PC-9 (cell line): ENCODE measurements at regions not wholly inside any gene's neighbourhood (a gene's known extent, or its start where the extent isn't known, plus 50 kb on each side); places are given as distances from the start of the nearest gene placed in this dataset.

ENCODE experiments used
- BruUV-seq: library from RNA; stranded (reverse); fragments of 400-500 nt; replicated peaks from 2 replicates; lab custom pipeline; 2021; lab: Mats Ljungman, UMichigan
- CTCF ChIA-PET: fragments of 300-600 bp; sonication (Branson Sonifier 250); formaldehyde crosslinking; loops from one replicate; lab custom pipeline; 2022; ENCODE audit warnings: antibody characterized with exemption; lab: Charles Lee
- POLR2A ChIA-PET: fragments of 300-600 bp; sonication (Branson Sonifier 250); formaldehyde crosslinking; loops from one replicate; lab custom pipeline; 2022; ENCODE audit warnings: antibody characterized with exemption; ENCODE audit not compliant: unreplicated experiment; lab: Charles Lee
- DNase-seq, 2 experiments: peaks; one replicate each; pipeline versions ENCODE4 v3.0.0 to v3.0.0-alpha.2; 2015 to 2022; ENCODE audit warnings: mixed read lengths in 1 of 2
- H2AFZ ChIP-seq: fragments of 200-600 bp; sonication (generic); 2 replicates; pipeline ENCODE4 v1.8.1; 2017; ENCODE audit warnings: antibody characterized with exemption
- H3F3A ChIP-seq: fragments of 200-600 bp; sonication (generic); 2 replicates; pipeline ENCODE4 v1.8.1; 2017; ENCODE audit warnings: antibody characterized with exemption, mild to moderate bottlenecking, low read depth; ENCODE audit not compliant: insufficient read depth
- H3K27ac ChIP-seq: fragments of 200-600 bp; sonication (generic); 2 replicates; pipeline ENCODE4 v1.6.1; 2016; ENCODE audit warnings: mixed run types
- H3K27me3 ChIP-seq: fragments of 200-600 bp; sonication (generic); 2 replicates; pipeline ENCODE4 v1.6.1; 2016; ENCODE audit warnings: low read depth, mixed run types; ENCODE audit not compliant: insufficient read depth
- H3K36me3 ChIP-seq: fragments of 200-600 bp; sonication (generic); 2 replicates; pipeline ENCODE4 v1.6.1; 2016; ENCODE audit warnings: low read depth, mixed run types
- H3K4me1 ChIP-seq: fragments of 200-600 bp; sonication (generic); replicated peaks from 2 replicates; pipeline ENCODE4 v1.6.1; 2016; ENCODE audit warnings: mixed run types; ENCODE audit not compliant: insufficient read depth
- H3K4me2 ChIP-seq: fragments of 200-600 bp; sonication (generic); 2 replicates; pipeline ENCODE4 v1.6.1; 2017; ENCODE audit warnings: mixed run types
- H3K4me3 ChIP-seq: fragments of 200-600 bp; sonication (generic); 2 replicates; pipeline ENCODE4 v1.6.1; 2016; ENCODE audit warnings: mixed run types
- H3K79me2 ChIP-seq: fragments of 200-600 bp; sonication (generic); 2 replicates; pipeline ENCODE4 v1.6.1; 2017; ENCODE audit warnings: low read depth, mixed run types
- H3K9me2 ChIP-seq: fragments of 200-600 bp; sonication (generic); 2 replicates; pipeline ENCODE4 v1.8.1; 2017; ENCODE audit warnings: mild to moderate bottlenecking; ENCODE audit not compliant: insufficient read depth
- H3K9me3 ChIP-seq: fragments of 200-600 bp; sonication (generic); 2 replicates; pipeline ENCODE4 v1.8.1; 2016; ENCODE audit warnings: low read depth; ENCODE audit not compliant: insufficient read depth
- H4K20me1 ChIP-seq: fragments of 200-600 bp; sonication (generic); 2 replicates; pipeline ENCODE4 v1.8.1; 2017; ENCODE audit not compliant: insufficient read depth
- EZH2 ChIP-seq: fragments of 200-600 bp; sonication (generic); IDR thresholded peaks from 2 replicates; pipeline ENCODE4 v1.8.0; 2017; ENCODE audit warnings: antibody characterized with exemption, low read depth
- intact Hi-C: fragments of 100-400 bp; cut with micrococcal nuclease; formaldehyde crosslinking; loops from one replicate; pipeline ENCODE4 v1.10.0; 2022; ENCODE audit not compliant: unreplicated experiment
- TF ChIP-seq, protein P1 (sequence below): fragments of 200-600 bp; sonication (generic); conservative IDR thresholded peaks from 2 replicates; pipeline ENCODE4 v1.6.1; 2017; ENCODE audit warnings: mixed run types, antibody characterized with exemption, mild to moderate bottlenecking, moderate library complexity

DNA sequence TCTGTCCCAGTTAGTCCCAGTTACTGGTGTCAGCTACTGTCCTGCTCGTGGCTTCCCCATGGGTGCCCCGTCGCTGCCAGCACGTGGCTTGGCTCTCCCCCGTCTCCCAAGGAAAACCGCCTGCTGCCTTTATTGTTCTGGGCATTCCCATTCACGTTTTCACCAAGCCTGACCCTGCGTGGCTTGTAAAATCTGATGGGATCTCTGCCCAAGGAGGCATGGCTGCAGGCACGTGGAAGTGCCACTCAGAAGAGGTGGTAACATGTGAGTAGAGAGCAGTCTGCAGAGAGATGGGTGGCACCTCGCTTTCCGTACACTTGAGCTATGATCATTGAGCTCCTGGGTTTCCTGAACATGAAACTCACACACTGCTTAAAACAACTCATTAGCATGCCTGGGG, 429.2 kb upstream of the KLF4 start:
- H2AFZ ChIP-seq, result no peak overlapping the region
- ChIA-PET POLR2A (interaction anchor here (0.7 to 0.8 kb wide), 2 partner anchors 104 to 316 kb away, joined by 3 to 4 read pairs; no protein-coding TSS in a partner anchor), CTCF (no interaction called here)
- DNase-seq, result no peak
- no peaks in the 10 kb centered on the region for H3K79me2 ChIP-seq
- no peaks in the 10 kb centered on the region for H3K4me1 ChIP-seq
- no peaks in the 10 kb centered on the region for H3K27me3 ChIP-seq
- H3K4me2 ChIP-seq, result no peak overlapping the region
- H3F3A ChIP-seq, result no peaks in the 10 kb centered on the region
- H3K4me3 ChIP-seq, result no peak overlapping the region
- H3K27ac ChIP-seq, result no peak overlapping the region
- BruUV-seq, result no TSS peak
- no peaks in the 10 kb centered on the region for H4K20me1 ChIP-seq
- H3K9me2 ChIP-seq, result no peaks in the 10 kb centered on the region
- H3K36me3 ChIP-seq, result no peaks in the 10 kb centered on the region
- no peaks in the 10 kb centered on the region for H3K9me3 ChIP-seq
- intact Hi-C loops, result no loop called here
- TF ChIP-seq, protein P1, sequence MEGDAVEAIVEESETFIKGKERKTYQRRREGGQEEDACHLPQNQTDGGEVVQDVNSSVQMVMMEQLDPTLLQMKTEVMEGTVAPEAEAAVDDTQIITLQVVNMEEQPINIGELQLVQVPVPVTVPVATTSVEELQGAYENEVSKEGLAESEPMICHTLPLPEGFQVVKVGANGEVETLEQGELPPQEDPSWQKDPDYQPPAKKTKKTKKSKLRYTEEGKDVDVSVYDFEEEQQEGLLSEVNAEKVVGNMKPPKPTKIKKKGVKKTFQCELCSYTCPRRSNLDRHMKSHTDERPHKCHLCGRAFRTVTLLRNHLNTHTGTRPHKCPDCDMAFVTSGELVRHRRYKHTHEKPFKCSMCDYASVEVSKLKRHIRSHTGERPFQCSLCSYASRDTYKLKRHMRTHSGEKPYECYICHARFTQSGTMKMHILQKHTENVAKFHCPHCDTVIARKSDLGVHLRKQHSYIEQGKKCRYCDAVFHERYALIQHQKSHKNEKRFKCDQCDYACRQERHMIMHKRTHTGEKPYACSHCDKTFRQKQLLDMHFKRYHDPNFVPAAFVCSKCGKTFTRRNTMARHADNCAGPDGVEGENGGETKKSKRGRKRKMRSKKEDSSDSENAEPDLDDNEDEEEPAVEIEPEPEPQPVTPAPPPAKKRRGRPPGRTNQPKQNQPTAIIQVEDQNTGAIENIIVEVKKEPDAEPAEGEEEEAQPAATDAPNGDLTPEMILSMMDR, result no peak
- no peak for TF ChIP-seq EZH2

DNA sequence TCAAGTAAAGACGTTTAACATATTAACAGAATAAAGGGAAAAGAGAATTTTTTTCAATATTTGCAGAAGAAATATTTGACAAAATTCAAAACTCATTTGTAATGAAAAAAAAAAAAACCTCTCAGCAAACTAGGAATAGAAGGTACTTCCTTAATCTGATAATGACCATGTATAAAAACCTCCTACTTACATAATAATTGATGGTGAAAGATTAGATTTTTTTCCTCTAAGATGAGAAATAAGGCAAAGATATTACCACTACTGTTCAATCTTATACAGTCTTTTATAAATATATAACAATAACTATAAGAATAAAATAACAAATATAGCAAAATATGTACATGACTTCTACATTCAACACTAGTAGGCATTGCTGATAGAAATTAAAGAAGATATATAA, 424.6 kb upstream of the KLF4 start:
- no peak for DNase-seq
- H2AFZ ChIP-seq, result no peak overlapping the region
- H3K27me3 ChIP-seq, result no peaks in the 10 kb centered on the region
- intact Hi-C loops, result no loop called here
- H3K27ac ChIP-seq, result no peak overlapping the region
- no TSS peak for BruUV-seq
- no peaks in the 10 kb centered on the region for H3F3A ChIP-seq
- no peaks in the 10 kb centered on the region for H4K20me1 ChIP-seq
- H3K9me3 ChIP-seq, result no peaks in the 10 kb centered on the region
- ChIA-PET CTCF (no interaction called here), POLR2A (no interaction called here)
- H3K4me3 ChIP-seq, result no peak overlapping the region
- H3K4me1 ChIP-seq, result no peaks in the 10 kb centered on the region
- H3K79me2 ChIP-seq, result no peaks in the 10 kb centered on the region
- H3K36me3 ChIP-seq, result no peaks in the 10 kb centered on the region
- TF ChIP-seq, protein P1, result no peak
- no peak for TF ChIP-seq EZH2
- H3K4me2 ChIP-seq, result no peak overlapping the region
- no peaks in the 10 kb centered on the region for H3K9me2 ChIP-seq

DNA sequence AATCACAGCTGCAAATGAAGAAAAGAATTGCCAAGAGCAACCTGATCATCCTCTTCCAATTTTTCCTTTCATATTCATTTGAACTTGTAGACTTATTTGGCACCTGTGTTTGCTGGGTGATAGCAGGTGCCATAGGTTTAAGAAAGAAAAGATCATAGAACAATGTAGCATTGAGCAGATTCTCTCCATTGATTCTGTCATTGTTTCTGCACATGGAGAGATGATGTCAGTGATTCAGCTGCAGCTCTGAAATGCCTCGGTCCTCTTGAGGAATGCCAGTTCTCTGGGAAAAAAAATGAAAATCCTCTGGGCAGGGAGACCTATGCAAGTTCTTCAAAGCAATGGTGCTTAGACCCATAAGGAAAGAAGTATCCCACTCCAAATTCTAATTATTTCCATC, 418.1 kb upstream of the KLF4 start:
- Histone ChIP-seq H3K4me2 (no peak overlapping the region), H3K4me3 (no peak overlapping the region), H3K27ac (no peak overlapping the region), H4K20me1 (no peaks in the 10 kb centered on the region), H3K9me2 (no peaks in the 10 kb centered on the region), H3K27me3 (no peaks in the 10 kb centered on the region), H3F3A (no peaks in the 10 kb centered on the region), H3K79me2 (no peaks in the 10 kb centered on the region), H3K4me1 (no peaks in the 10 kb centered on the region), H3K36me3 (no peaks in the 10 kb centered on the region), H2AFZ (no peak overlapping the region), H3K9me3 (no peaks in the 10 kb centered on the region)
- no peak for DNase-seq
- no TSS peak for BruUV-seq
- ChIA-PET POLR2A (interaction anchor here (0.7 kb wide), 1 partner anchor 332 kb away, joined by 3 read pairs; no protein-coding TSS in a partner anchor), CTCF (no interaction called here)
- intact Hi-C loops, result no loop called here
- TF ChIP-seq, protein P1, result no peak
- no peak for TF ChIP-seq EZH2
